ENCODE measurements at regions not wholly inside any gene's neighbourhood (a gene's known extent, or its start where the extent isn't known, plus 50 kb on each side); places are given as distances from the start of the nearest gene placed in this dataset.
"Not testable (repeated sequence)": the region's sequence is repeated elsewhere in the genome, so short reads cannot be mapped to it uniquely, and the experiment has no call there.

DNA sequence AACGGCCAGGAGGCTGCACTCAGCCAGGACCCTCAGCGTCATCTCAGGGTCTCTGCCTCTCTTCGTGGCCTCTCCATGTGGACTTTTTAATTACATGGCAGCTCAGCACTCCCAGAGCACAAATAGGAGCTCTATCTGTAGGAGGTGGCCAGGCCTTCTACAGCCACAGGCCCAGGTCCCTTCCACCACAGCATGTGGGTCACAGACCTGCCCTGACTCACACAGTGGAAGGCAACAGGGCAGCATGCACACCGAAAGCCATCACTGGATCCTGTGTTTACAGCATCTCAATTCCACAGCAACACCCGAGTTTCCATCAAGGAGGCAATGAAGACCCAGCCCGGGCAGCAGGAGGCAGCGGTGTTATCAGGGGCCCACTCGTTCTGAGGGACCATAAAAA, 65.8 kb upstream of the CD93 start:
- DNase-seq (ENCODE audit: low spot score): no peak

GRCh38 chr20:23151008-23151703, 65.0 kb upstream of the CD93 start:
- DNase-seq (ENCODE audit: low spot score): no peak

DNA sequence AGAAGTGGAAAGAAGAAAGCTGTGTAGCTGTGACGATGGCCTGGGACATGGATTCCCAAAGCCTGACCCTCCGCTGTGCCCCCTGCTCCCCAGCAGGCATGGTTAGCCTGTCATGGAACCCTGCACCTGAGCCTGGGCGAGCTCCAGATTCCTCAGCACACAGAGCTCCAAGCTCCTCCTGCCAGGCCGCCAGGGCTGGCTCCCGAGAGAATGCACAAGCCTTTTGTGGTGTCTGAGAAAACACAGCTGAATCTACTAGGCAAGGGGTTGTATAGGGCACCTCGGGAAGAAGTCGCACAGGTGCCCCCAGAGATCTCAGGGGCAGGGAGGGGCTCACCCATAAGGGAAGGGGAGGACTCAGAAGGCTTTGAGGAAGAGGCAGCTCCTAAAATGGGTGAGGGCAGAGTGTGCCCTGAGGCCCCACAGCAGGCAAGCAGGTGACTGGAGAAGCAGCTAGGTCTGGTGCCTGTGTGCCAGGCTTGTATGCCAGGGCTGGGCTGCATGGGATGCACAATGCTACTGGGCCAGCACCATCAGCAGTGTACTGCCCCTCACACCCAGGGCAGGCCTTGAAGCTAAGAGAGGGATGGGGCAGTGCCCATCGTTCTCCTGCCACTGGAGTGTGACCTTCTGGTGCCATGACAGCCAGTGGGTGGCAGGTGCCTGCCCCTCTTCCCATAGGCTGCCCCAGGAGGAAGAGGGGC, 64.3 kb upstream of the CD93 start:
- no peak for DNase-seq (ENCODE audit: low spot score)

DNA sequence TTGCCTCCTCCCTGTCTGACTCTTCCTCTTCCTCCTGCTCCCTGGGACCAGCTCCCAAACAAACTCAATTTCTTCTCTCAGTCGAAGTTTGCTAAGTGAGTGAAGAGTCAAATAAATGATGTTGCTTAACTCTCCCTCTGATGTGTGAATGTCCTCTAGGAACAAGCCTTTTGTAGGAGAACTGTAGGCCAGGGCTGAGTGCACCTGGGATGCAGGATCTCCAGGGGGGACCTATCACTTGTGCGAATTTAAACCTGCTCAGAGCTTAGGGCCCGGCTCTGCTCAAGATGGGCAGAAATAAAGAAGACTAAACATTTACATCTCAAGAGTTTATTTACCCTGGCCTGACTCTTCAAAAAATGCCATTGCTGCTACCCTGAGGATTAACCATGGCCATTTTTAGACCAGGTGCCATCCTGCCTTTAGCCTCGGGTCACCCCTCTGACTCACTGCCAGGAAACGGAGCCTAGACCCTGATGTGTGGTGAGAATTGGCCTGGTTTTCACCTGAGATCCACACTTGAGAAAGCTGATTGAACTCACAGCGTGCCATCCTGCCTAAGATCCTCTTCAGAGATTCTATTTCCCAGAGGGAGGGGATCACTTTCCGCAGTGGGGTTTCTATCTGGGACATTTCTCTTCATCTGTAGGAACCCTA, 63.6 kb upstream of the CD93 start:
- no peak for DNase-seq (ENCODE audit: low spot score)

- DNase-seq (ENCODE audit: low spot score): no peak
These were observed 62.8 kb upstream of the CD93 start for GRCh38 chr20:23148731-23149570.

GRCh38 chr20:23147964-23148730, 62.0 kb upstream of the CD93 start:
- peak; percentile 65 for DNase-seq (ENCODE audit: low spot score)

GRCh38 chr20:23147647-23147963, 61.5 kb upstream of the CD93 start:
- DNase-seq (ENCODE audit: low spot score): no peak

GRCh38 chr20:23146857-23147637, 60.9 kb upstream of the CD93 start:
- DNase-seq (ENCODE audit: low spot score): no peak

- DNase-seq (ENCODE audit: low spot score): no peak
These were observed 60.1 kb upstream of the CD93 start for GRCh38 chr20:23146181-23146580.

DNA sequence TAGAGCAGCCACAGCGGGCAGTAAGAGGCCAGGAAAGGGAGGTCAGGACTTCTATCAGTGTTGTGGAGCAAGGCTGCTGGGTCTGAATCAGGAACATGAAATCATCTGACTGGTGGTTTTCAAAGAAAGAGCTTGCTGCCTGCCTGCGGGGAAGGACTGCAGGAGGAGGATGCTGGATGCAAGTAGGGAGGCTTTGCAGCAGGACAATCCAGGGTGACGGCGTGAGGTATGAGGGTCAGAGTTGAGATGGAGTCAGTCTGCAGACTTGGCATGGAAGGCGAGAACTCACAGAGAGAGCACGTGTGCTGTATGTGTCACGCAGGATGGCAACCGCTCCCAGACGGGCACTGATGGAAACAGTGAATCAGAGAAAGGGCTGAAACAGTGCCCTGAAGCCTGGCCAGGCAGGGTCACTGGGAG, 59.2 kb upstream of the CD93 start:
- DNase-seq (ENCODE audit: low spot score): peak; percentile 57

GRCh38 chr20:23144856-23145255, 58.7 kb upstream of the CD93 start:
- no peak for DNase-seq (ENCODE audit: low spot score)

- DNase-seq (ENCODE audit: low spot score): no peak
These were observed 58.0 kb upstream of the CD93 start for GRCh38 chr20:23143986-23144690.

- peak; percentile 88 for DNase-seq (ENCODE audit: low spot score)
These were observed 57.0 kb upstream of the CD93 start for GRCh38 chr20:23143098-23143497.

- DNase-seq (ENCODE audit: low spot score): no peak
These were observed 56.3 kb upstream of the CD93 start for GRCh38 chr20:23142162-23143050.

GRCh38 chr20:23141450-23142161, 55.5 kb upstream of the CD93 start:
- no peak for DNase-seq (ENCODE audit: low spot score)

DNA sequence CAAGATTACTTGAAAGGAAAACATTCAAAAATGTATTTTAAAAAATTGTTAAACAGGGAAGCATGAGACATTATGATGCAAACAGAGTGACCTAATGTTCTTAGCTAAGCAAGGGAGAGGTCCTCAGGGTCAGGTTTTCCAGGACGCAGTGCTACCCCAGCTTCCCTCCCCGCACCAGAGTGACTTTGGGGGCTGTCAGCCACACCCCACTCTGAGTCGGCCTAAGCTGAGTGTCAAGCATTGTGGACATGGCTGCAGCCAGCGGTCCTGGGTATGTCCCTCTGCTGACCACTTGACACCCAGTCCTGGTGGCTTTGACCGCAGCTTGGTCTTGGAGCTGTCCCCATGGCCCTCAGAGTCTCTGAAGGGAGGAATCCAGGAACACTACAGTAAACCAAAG, 54.9 kb upstream of the CD93 start:
- DNase-seq (ENCODE audit: low spot score): no peak

DNA sequence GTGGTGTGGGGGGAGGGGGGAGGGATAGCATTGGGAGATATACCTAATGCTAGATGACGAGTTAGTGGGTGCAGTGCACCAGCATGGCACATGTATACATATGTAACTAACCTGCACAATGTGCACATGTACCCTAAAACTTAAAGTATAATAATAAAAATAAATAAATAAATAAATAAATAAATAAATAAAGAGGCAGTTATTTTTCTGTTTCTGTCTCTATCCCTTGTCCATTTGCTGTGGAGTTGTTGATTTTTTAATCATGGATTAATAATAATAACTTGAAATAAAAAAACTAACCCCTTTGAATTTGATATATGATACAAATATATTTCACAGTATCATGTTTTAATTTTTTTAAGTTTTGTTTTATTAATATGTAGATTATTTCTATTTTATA, 53.9 kb upstream of the CD93 start:
- DNase-seq (ENCODE audit: low spot score): not testable (repeated sequence)

DNA sequence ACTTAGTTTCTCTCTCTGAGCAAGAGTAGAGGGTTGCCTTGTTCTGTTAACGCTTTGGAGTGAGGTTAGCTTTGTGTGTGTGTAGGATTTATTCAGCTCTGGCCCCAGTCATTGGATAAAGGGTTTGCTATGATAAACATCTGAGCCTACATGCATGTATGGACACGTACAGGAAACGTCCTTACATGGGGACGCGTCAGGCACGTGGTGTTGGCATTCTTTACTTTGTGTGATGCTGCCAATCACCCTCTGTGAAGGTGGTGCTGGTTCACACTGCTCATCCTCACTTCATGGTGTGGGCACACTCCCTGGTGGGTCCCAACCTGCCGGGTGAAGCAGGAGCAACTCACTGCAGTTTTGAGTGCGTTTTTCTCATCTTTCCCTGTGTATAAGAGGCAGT, 53.4 kb upstream of the CD93 start:
- DNase-seq (ENCODE audit: low spot score): no peak
